ENCODE measurements at regions not wholly inside any gene's neighbourhood (a gene's known extent, or its start where the extent isn't known, plus 50 kb on each side); places are given as distances from the start of the nearest gene placed in this dataset.

DNA sequence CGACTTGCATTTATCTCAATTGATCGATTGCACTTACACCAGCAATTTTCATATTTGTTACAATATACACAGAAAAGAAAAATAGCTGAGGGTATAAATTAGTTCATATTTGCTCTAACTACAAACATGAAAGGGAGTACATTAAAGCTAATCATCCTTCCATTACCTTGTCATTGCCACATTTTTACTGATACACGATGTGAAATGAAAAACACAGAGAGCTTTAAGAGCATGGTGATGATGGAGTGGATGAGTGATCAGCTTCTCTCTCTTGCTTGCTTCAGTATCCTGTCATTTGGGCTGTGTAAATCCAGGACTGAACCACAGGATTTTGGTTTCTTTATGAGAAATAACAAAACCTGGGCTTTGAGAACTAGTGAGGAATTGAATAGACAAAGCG, 1207.5 kb upstream of the GOT2 start:
- in situ Hi-C loops (cut with HindIII; ENCODE audit: extremely low pct_ligation_motif_present, low pct_unique_long_range_greater_than_20kb): no loop called here
- H3K27ac ChIP-seq (ENCODE audit: extremely low read length, insufficient read depth, low read length): no peak overlapping the region
- no peaks in the 10 kb centered on the region for H3K79me2 ChIP-seq (ENCODE audit: insufficient read depth, low read length)
- under 1% methylated on average over 4 of the region's 4 CpGs for WGBS (ENCODE audit: low lambda C conversion rate)
- H3K9ac ChIP-seq (ENCODE audit: insufficient read depth, low read depth, low read length): no peak overlapping the region
- no peak overlapping the region for H3K4me3 ChIP-seq (replicated peaks in 1 of 3; ENCODE audit: insufficient read depth in 1 of 3, low read depth in 2 of 3, low read length in 3 of 3)
- H3K9me3 ChIP-seq (ENCODE audit: low read length): peaks cover 91% of the 10 kb centered on the region
- CTCF ChIA-PET (ENCODE audit: low intra/inter-chr PET ratio, low total read pairs): no interaction called here
- no peak overlapping the region for H2AFZ ChIP-seq (ENCODE audit: low read length)
- intact Hi-C loops (cut with micrococcal nuclease; ENCODE audit: unreplicated experiment): no loop called here
- no TSS peak for BruUV-seq (replicated peaks)
- DNase-seq (ENCODE audit: low spot score): no peak
- POLR2A ChIA-PET: no interaction called here
- ATAC-seq: no peak
- no peaks in the 10 kb centered on the region for H3K4me1 ChIP-seq (ENCODE audit: insufficient read depth, low read length)
- H4K20me1 ChIP-seq (ENCODE audit: insufficient read depth, low read length): no peaks in the 10 kb centered on the region
- H3K36me3 ChIP-seq (replicated peaks in 1 of 2; ENCODE audit: control insufficient read depth in 1 of 2, insufficient read depth in 2 of 2, low read length in 2 of 2): no peaks in the 10 kb centered on the region
- FAIRE-seq: no peak
- H3K4me2 ChIP-seq (ENCODE audit: low read depth, low read length): no peak overlapping the region
- TF ChIP-seq, protein P1, sequence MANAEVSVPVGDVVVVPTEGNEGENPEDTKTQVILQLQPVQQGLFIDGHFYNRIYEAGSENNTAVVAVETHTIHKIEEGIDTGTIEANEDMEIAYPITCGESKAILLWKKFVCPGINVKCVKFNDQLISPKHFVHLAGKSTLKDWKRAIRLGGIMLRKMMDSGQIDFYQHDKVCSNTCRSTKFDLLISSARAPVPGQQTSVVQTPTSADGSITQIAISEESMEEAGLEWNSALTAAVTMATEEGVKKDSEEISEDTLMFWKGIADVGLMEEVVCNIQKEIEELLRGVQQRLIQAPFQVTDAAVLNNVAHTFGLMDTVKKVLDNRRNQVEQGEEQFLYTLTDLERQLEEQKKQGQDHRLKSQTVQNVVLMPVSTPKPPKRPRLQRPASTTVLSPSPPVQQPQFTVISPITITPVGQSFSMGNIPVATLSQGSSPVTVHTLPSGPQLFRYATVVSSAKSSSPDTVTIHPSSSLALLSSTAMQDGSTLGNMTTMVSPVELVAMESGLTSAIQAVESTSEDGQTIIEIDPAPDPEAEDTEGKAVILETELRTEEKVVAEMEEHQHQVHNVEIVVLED (CRISPR knock-in tag; IDR thresholded peaks at IDR 0.05; ENCODE audit: borderline replicate concordance): no peak
- TF ChIP-seq, protein P2, sequence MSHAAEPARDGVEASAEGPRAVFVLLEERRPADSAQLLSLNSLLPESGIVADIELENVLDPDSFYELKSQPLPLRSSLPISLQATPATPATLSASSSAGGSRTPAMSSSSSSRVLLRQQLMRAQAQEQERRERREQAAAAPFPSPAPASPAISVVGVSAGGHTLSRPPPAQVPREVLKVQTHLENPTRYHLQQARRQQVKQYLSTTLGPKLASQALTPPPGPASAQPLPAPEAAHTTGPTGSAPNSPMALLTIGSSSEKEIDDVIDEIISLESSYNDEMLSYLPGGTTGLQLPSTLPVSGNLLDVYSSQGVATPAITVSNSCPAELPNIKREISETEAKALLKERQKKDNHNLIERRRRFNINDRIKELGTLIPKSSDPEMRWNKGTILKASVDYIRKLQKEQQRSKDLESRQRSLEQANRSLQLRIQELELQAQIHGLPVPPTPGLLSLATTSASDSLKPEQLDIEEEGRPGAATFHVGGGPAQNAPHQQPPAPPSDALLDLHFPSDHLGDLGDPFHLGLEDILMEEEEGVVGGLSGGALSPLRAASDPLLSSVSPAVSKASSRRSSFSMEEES (CRISPR knock-in tag; IDR thresholded peaks at IDR 0.05): no peak
- TF ChIP-seq JARID2 (CRISPR knock-in tag; IDR thresholded peaks at IDR 0.05; ENCODE audit: insufficient replicate concordance) (no peak), U2AF2 (IDR thresholded peaks at IDR 0.05; ENCODE audit: low read depth, low read length) (no peak), IKZF1 (IDR thresholded peaks at IDR 0.05) (no peak), HHEX (CRISPR knock-in tag; IDR thresholded peaks at IDR 0.05) (no peak), KDM2A (CRISPR knock-in tag; IDR thresholded peaks at IDR 0.05; ENCODE audit: borderline replicate concordance, low read depth) (no peak), ZFP41 (CRISPR knock-in tag; IDR thresholded peaks at IDR 0.05; ENCODE audit: borderline replicate concordance) (no peak), ZNF749 (CRISPR knock-in tag; IDR thresholded peaks at IDR 0.05; ENCODE audit: borderline replicate concordance) (no peak), ZKSCAN5 (CRISPR knock-in tag; IDR thresholded peaks at IDR 0.05) (no peak), ZNF589 (CRISPR knock-in tag; conservative IDR thresholded peaks at IDR 0.05) (no peak), ZNF607 (CRISPR knock-in tag; IDR thresholded peaks at IDR 0.05; ENCODE audit: borderline replicate concordance) (no peak)
- TF ChIP-seq, protein P3, sequence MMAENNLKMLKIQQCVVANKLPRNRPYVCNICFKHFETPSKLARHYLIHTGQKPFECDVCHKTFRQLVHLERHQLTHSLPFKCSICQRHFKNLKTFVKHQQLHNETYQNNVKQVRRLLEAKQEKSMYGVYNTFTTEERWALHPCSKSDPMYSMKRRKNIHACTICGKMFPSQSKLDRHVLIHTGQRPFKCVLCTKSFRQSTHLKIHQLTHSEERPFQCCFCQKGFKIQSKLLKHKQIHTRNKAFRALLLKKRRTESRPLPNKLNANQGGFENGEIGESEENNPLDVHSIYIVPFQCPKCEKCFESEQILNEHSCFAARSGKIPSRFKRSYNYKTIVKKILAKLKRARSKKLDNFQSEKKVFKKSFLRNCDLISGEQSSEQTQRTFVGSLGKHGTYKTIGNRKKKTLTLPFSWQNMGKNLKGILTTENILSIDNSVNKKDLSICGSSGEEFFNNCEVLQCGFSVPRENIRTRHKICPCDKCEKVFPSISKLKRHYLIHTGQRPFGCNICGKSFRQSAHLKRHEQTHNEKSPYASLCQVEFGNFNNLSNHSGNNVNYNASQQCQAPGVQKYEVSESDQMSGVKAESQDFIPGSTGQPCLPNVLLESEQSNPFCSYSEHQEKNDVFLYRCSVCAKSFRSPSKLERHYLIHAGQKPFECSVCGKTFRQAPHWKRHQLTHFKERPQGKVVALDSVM (CRISPR knock-in tag; IDR thresholded peaks at IDR 0.05): no peak
- TF ChIP-seq, protein P4, sequence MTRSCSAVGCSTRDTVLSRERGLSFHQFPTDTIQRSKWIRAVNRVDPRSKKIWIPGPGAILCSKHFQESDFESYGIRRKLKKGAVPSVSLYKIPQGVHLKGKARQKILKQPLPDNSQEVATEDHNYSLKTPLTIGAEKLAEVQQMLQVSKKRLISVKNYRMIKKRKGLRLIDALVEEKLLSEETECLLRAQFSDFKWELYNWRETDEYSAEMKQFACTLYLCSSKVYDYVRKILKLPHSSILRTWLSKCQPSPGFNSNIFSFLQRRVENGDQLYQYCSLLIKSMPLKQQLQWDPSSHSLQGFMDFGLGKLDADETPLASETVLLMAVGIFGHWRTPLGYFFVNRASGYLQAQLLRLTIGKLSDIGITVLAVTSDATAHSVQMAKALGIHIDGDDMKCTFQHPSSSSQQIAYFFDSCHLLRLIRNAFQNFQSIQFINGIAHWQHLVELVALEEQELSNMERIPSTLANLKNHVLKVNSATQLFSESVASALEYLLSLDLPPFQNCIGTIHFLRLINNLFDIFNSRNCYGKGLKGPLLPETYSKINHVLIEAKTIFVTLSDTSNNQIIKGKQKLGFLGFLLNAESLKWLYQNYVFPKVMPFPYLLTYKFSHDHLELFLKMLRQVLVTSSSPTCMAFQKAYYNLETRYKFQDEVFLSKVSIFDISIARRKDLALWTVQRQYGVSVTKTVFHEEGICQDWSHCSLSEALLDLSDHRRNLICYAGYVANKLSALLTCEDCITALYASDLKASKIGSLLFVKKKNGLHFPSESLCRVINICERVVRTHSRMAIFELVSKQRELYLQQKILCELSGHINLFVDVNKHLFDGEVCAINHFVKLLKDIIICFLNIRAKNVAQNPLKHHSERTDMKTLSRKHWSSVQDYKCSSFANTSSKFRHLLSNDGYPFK (CRISPR knock-in tag; IDR thresholded peaks at IDR 0.05; ENCODE audit: borderline replicate concordance): no peak
- TF ChIP-seq, protein P5, sequence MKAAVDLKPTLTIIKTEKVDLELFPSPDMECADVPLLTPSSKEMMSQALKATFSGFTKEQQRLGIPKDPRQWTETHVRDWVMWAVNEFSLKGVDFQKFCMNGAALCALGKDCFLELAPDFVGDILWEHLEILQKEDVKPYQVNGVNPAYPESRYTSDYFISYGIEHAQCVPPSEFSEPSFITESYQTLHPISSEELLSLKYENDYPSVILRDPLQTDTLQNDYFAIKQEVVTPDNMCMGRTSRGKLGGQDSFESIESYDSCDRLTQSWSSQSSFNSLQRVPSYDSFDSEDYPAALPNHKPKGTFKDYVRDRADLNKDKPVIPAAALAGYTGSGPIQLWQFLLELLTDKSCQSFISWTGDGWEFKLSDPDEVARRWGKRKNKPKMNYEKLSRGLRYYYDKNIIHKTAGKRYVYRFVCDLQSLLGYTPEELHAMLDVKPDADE (CRISPR knock-in tag; IDR thresholded peaks at IDR 0.05): no peak
- H3K27me3 ChIP-seq (ENCODE audit: control insufficient read depth in 1 of 2, insufficient read depth in 2 of 2, low read length in 2 of 2): no peaks in the 10 kb centered on the region

Data from HepG2 (cell line).